Stomach (tissue), 8 donors: ENCODE measurements at regions not wholly inside any gene's neighbourhood (a gene's known extent, or its start where the extent isn't known, plus 50 kb on each side); places are given as distances from the start of the nearest gene placed in this dataset.

Source experiments
- DNase-seq, 2 donors: peaks; one replicate each; pipeline versions ENCODE4 v3.0.0 to v3.0.0-alpha.2; 2013 to 2019
- H3K27ac ChIP-seq, 5 donors: fragments of 200-600 bp in 4 of 5; sonication (generic) in 4 of 5; one replicate each; pipeline ENCODE4 v1.5.1; 2013 to 2019; ENCODE audit warnings: mild to moderate bottlenecking in 1 of 5, moderate library complexity in 1 of 5
- H3K27me3 ChIP-seq, 3 donors: fragments of 200-600 bp; sonication (generic); one replicate each; pipeline ENCODE4 v1.5.1; 2017 to 2019; ENCODE audit warnings: mixed run types in 1 of 3
- H3K36me3 ChIP-seq, 4 donors: fragments of 200-600 bp; sonication (generic); 1 replicate in 3 of 4; 2 replicates in 1 of 4; pipeline ENCODE4 v1.5.1; 2016 to 2019
- H3K4me1 ChIP-seq, 4 donors: fragments of 200-600 bp; sonication (generic); one replicate each; pipeline ENCODE4 v1.5.1; 2016 to 2019
- H3K4me3 ChIP-seq, 4 donors: fragments of 200-600 bp; sonication (generic) in 3 of 4; one replicate each; pipeline ENCODE4 v1.5.1; 2016 to 2019; ENCODE audit warnings: mild to moderate bottlenecking in 1 of 4
- H3K9me3 ChIP-seq, 4 donors: fragments of 200-600 bp; sonication (generic); one replicate each; pipeline ENCODE4 v1.5.1; 2016 to 2019
- CTCF ChIP-seq, 7 experiments: fragments of 450-650 bp in 4 of 7; fragments of 200-600 bp in 3 of 7; sonication (generic) in 3 of 7; IDR thresholded peaks; one replicate each; pipeline ENCODE4 v1.5.1; 2016 to 2019; ENCODE audit warnings: antibody characterized with exemption in 7 of 7, control low read depth in 2 of 7, mild to moderate bottlenecking in 1 of 7
- EP300 ChIP-seq: sonication (generic); formaldehyde crosslinking; IDR thresholded peaks from one replicate; pipeline ENCODE4 v1.6.1; 2017; ENCODE audit warnings: antibody characterized with exemption
- POLR2A ChIP-seq, 4 donors: fragments of 450-650 bp; IDR thresholded peaks; one replicate each; pipeline ENCODE4 v1.6.1; 2016; ENCODE audit warnings: antibody characterized with exemption in 4 of 4, control low read depth in 2 of 4, mild to moderate bottlenecking in 1 of 4, moderate library complexity in 1 of 4
- POLR2AphosphoS5 ChIP-seq, 3 donors: sonication (generic); formaldehyde crosslinking; IDR thresholded peaks; one replicate each; pipeline ENCODE4 v1.6.1; 2016; ENCODE audit warnings: antibody characterized with exemption in 3 of 3
- WGBS, 5 donors: extraction: QIAGEN DNeasy Blood & Tissue Kit in 3 of 5; methylation state at CpG; one replicate each; pipeline versions ENCODE4 v1.1.5 to v1.1.7; 2013 to 2018; 5-methylcytosine and 5-hydroxymethylcytosine counted together
- intact Hi-C: fragments of 100-400 bp; cut with DNase I; formaldehyde crosslinking; loops from one replicate; pipeline ENCODE4 v1.15.1; 2023; ENCODE audit warnings: low total_unique reads
- donor health status: healthy with polysubstance abuse.
- donor health status: Bipolar disorder and iron deficiency.
- donor health status: healthy.

- H3K36me3 ChIP-seq: no peaks in the 10 kb centered on the region
- DNase-seq: no peak
- H3K27me3 ChIP-seq: no peaks in the 10 kb centered on the region
- 32 to 70% (median 60%) methylated on average over 2 of the region's 2 CpGs for WGBS, 5 donors
- H3K4me3 ChIP-seq: no peak overlapping the region
- H3K27ac ChIP-seq: no peak overlapping the region
- H3K9me3 ChIP-seq: no peaks in the 10 kb centered on the region
- TF ChIP-seq EP300 (no peak), CTCF (IDR thresholded peaks at IDR 0.05) (no peak), POLR2A (IDR thresholded peaks at IDR 0.05) (no peak), POLR2AphosphoS5 (IDR thresholded peaks at IDR 0.05) (no peak)
- H3K4me1 ChIP-seq: peaks cover 0 to 21% (median 10%) of the 10 kb centered on the region in 4 donors
- intact Hi-C loops: no loop called here
Observed at GRCh38 chr12:20210621-20211215, 157.6 kb upstream of the PDE3A start.

DNA sequence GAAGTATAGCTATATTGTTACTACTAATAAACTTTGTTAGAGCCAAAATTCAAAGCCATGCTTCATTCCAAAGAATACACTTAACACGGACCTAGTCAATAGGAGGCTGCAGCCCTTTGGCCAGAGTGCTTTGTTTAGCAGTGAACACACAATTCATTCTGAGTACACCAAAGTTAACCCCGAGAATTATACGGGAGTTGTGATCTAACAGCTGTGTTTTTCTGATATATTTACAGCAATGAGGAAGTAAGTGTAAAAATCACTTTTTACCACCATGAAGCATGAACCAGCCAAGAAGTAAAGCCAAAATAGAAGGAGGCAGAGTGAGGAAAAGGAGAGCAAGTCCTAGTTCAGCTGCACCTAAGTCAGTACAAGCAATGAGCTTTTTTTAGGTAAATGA, 156.8 kb upstream of the PDE3A start:
- intact Hi-C loops: no loop called here
- Histone ChIP-seq H3K4me1 (peaks cover 0 to 21% (median 10%) of the 10 kb centered on the region in 4 donors), H3K4me3 (no peak overlapping the region), H3K36me3 (no peaks in the 10 kb centered on the region), H3K27ac (peak overlapping the region in 4 of 5 donors; percentile 44 to 74 (median 57)), H3K9me3 (no peaks in the 10 kb centered on the region), H3K27me3 (no peaks in the 10 kb centered on the region)
- peak in 1 of 2 donors; percentile 20 for DNase-seq
- WGBS, 5 donors: 10 to 17% (median 13%) methylated on average over 3 of the region's 3 CpGs
- TF ChIP-seq POLR2A (IDR thresholded peaks at IDR 0.05) (no peak), POLR2AphosphoS5 (IDR thresholded peaks at IDR 0.05) (no peak), EP300 (no peak)

DNA sequence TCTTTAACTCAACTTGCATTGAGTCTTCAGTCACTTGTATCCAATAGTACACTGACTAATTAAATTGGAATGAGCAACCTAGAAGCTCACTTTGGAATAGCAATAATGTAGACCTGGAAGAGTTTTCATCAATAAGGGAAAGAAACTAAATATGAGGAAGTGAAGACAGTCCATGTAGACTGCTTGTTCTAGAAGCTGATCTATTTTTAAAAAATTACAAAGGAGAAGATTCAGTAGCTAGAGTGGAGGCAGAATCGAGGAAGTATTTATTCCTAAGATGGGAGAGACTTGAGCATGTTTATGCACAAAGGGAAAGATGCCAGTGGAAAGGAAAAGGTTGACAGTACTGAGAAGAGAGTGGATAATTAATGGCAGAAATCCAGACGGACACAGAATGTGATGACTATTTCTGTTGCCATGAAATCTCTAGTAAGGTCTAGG, 156.3 kb upstream of the PDE3A start:
- Histone ChIP-seq H3K27ac (peak overlapping the region in 4 of 5 donors; percentile 44 to 74 (median 57)), H3K4me1 (peaks cover 0 to 21% (median 10%) of the 10 kb centered on the region in 4 donors), H3K4me3 (no peak overlapping the region), H3K9me3 (no peaks in the 10 kb centered on the region), H3K36me3 (no peaks in the 10 kb centered on the region), H3K27me3 (no peaks in the 10 kb centered on the region)
- DNase-seq: peak in 1 of 2 donors; percentile 58
- 19 to 56% (median 34%) methylated on average over 2 of the region's 2 CpGs for WGBS, 5 donors
- intact Hi-C loops: no loop called here
- TF ChIP-seq POLR2AphosphoS5 (IDR thresholded peaks at IDR 0.05) (no peak), CTCF (IDR thresholded peaks at IDR 0.05) (no peak), POLR2A (IDR thresholded peaks at IDR 0.05) (no peak), EP300 (no peak)

DNA sequence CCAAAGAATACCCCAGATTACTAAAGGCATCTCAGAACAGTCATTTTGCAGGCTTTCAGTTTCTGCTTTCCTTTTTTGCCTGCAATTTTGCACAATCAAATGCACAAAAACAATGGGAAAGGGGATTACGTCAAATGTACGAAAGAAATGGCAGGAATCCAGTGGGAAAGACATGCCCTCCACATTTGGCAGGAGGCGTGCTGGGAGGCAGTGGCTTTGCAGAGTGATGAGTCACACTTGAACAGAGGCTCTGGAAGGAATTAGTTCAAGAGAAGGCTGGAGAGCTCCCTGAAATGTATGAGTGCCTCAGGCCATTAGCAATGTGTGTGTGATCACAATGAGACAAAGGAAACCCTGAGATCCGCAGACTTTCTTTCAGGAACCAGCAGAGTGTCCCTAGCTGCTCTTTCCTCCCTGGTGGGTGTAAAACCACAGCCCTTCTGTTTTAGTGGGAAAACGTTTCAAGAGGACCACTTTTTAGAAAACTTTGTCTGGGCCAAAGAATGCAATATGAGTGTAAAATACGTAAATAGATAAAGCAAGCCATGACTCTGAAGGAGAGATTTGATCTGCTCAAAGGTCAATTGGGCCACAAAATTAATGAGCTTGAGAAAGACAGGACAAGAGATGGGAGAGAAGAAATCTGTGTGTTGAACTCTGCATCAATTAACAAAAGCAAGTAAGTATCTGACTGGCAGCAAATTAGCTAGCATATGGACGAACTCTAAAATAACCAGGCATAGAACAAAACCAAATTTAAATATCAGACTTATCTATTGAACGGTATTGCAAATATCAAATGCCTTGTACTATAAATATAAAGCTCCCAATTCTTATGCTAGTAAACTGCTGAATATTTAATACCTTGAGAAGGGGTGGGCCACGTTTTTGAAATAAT, 155.4 kb upstream of the PDE3A start:
- intact Hi-C loops: no loop called here
- no peaks in the 10 kb centered on the region for H3K27me3 ChIP-seq
- H3K9me3 ChIP-seq: no peaks in the 10 kb centered on the region
- WGBS, 5 donors: 34 to 45% (median 42%) methylated on average over 9 of the region's 9 CpGs
- peak; percentile 31 to 93 for DNase-seq
- H3K36me3 ChIP-seq: no peaks in the 10 kb centered on the region
- H3K4me1 ChIP-seq: peaks cover 0 to 21% (median 10%) of the 10 kb centered on the region in 4 donors
- peak overlapping the region in 4 of 5 donors; percentile 44 to 74 (median 57) for H3K27ac ChIP-seq
- TF ChIP-seq POLR2AphosphoS5 (IDR thresholded peaks at IDR 0.05): peak; percentile 49 to 86 (median 80)
- no peak for TF ChIP-seq CTCF (IDR thresholded peaks at IDR 0.05)
- H3K4me3 ChIP-seq: no peak overlapping the region
